Stimulated activated CD8-positive, alpha-beta memory T cell treated with anti-CD3 and anti-CD28 coated beads, Interleukin-12 subunit alpha, Interleukin-12 subunit beta, amount 100 ng/mL, for 4 hours (primary cell): ENCODE measurements at regions not wholly inside any gene's neighbourhood (a gene's known extent, or its start where the extent isn't known, plus 50 kb on each side); places are given as distances from the start of the nearest gene placed in this dataset.

Experiments
- DNase-seq: peaks from one replicate; pipeline ENCODE4 v3.0.0-alpha.2; 2020; ENCODE audit warnings: low read depth

DNA sequence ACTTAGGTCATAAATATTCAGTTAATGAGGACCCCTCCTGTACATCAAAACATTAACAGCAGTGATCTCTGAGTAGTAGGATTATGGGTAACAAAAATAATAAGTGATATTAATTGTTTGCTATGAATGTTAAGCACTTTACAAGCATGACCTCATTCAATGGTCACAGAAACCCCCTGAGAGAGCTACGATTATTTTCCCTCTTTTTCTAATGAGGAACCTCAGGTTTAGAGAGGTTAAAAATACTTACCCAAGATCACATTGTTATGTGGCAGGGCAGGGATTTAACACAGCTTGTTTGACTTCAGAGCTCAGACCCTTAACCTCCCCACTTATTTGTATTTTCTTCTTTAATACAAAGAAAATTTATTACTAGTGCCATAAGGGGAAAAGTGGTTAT is 228.2 kb downstream of the TBL1XR1 start:
- DNase-seq: no peak

DNA sequence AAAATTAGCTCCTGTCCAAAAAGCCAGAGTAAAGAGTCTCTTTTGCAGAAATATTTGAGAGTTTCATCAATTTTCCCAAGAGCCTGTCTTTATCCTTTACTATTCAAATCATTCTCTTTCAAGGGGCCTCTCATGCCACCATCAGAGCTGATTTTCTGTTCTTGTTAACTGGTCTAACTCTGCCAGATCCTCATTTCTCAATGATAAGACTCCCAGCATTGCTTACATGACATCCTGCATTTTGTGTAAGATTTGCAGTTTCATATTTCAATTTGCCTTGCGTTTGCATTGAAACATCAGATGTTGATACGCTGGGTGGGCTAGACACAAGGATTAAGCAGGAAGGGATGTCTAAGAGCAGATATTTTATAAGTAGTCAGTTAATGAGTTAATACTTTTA is 228.7 kb downstream of the TBL1XR1 start:
- no peak for DNase-seq

- DNase-seq: no peak
Observed at GRCh38 chr3:176967522-176967921, 229.8 kb downstream of the TBL1XR1 start.

- DNase-seq: no peak
Observed at GRCh38 chr3:176964661-176965060, 232.6 kb downstream of the TBL1XR1 start.

DNA sequence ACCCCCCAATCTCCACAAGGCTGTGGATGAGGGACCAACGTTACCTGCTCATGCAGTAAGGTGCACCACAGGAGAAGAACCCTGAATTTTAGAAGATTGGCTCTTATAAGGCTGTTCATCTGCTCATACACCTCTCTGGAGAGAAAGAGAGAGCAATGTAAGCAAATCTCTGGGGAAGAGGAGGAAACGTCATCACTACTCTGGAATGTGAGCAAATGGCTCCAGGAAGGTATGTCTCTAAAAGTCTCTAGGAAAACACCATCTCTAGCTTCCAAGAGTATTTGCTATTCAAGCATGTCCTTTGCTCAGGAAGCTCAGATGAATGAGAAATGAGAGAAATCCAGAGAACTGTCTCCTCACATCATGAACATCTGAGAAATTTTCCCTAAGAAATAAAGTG is 235.4 kb downstream of the TBL1XR1 start:
- no peak for DNase-seq

DNA sequence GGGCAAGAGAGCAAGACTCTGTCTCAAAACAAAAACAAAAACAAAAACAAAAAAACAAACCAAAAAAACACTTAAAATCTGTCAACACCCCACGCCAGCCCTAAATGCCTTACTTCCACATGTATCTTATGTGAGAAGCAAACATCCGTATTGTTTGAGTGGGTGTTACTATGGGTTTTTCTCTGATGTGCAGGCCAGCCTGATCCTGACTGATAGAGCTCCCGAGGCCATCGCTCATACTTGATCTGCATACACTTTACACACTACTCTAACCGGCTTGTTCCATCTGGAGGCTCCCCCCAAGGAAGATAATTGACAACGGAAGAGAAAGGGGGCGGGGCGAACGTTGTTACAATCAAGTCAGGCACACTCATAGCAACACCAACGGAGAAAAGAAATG is 237.4 kb downstream of the TBL1XR1 start:
- DNase-seq: no peak

GRCh38 chr3:176958560-176958959 is 238.7 kb downstream of the TBL1XR1 start:
- no peak for DNase-seq

- DNase-seq: no peak
Observed at GRCh38 chr3:176954517-176954916, 242.8 kb downstream of the TBL1XR1 start.

DNA sequence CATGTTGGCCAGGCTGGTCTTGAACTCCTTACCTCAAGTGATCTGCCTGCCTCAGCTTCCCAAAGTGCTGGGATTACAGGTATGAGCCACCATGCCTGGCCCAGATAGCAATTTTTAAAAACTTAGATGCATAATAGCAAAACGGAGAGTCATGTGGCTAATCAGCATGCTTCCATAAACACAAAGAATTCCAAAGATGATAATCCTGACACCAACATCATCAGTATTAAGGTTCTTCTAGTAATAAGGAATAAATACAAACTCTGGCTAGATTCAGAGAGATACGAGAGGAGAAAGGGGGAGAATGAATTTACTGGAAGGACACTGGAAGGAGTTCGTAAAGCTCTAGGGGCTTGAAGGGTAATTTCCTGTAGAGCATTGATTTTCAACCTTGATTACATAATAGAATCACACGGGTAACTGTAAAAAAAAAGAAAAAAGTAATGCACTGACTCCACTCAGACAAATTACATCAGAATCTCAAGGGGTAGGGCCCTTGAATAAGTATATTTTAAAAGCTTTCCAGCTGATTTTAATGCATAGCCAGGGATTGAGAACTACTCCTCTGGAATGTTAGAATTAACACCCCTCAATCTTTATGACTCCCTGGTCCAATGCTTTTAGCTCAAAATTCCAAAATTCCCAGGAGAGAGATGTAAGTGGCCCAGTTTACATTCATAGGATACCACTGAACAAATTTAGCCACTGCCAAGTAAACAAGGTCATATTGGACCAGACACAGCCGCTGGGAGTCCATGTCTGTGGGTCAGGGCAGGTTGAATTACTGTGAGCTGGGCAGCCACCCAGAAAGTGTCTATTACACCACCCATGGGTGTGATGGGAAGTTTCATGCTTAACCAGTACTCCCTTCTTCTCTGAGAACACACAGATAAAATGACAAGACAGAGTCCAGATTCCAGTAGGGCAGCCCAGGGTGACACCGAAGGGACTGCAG is 243.9 kb downstream of the TBL1XR1 start:
- DNase-seq: no peak

GRCh38 chr3:176951586-176952292 is 245.5 kb downstream of the TBL1XR1 start:
- DNase-seq: no peak

- no peak for DNase-seq
Observed at GRCh38 chr3:176951144-176951543, 246.1 kb downstream of the TBL1XR1 start.

DNA sequence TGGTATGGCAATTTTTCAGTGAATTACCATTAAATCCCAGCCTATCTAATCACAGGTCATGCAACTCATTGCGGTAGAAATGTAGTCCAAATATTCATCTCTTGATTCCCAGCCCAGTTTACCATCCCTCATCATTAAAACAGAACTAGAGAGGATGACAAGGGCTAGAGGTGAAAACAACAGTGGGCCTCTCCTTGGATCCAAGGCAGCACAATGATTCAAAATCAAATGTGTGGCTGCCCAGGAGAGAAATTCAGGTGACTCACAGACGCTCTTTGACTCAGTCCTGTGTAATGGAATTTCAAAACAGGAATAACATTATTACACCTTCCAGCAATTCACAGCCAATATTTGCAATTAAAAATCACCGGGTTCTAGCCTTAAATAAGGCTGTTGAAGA is 246.5 kb downstream of the TBL1XR1 start:
- DNase-seq: no peak

- DNase-seq: no peak
Observed at GRCh38 chr3:176948151-176948550, 249.1 kb downstream of the TBL1XR1 start.

DNA sequence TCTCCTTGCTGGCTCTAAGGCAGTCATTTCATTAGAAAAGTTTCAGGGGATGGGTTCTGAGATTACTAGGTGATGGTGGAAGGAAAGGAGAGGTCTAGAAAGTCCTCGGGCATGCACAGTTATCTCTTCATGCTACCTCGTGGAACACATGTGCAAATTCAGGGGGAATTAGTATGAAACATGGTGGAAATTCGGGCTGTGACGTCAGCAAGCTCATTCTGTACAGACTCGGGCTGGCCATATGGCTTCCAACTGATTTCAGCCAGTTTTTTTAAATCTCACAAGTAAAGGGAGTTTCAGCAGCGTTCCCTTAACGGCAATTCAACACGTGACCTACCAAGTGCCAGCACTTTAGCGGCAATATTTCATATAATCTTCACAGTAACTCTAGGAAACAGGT is 251.1 kb downstream of the TBL1XR1 start:
- no peak for DNase-seq

DNA sequence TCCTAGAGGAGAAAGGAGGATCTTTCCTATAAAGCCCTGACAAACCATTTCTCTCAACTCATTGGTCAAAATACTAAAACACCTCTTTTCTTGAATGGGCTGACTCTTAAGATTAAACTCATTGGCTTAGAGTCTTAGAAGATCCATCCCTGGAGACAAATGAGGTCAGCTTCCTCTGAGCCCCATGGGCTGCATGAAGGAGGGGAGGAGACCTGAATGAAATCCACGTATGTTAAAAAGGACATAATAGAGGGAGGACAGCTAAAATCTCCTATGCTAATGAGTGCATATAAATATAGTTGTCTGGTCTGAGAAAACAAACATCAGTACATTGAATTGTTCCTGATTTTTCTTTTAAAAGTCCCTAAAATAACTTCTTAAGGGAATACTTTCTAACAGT is 255.0 kb downstream of the TBL1XR1 start:
- DNase-seq: no peak

GRCh38 chr3:176941689-176942088 is 255.6 kb downstream of the TBL1XR1 start:
- no peak for DNase-seq

DNA sequence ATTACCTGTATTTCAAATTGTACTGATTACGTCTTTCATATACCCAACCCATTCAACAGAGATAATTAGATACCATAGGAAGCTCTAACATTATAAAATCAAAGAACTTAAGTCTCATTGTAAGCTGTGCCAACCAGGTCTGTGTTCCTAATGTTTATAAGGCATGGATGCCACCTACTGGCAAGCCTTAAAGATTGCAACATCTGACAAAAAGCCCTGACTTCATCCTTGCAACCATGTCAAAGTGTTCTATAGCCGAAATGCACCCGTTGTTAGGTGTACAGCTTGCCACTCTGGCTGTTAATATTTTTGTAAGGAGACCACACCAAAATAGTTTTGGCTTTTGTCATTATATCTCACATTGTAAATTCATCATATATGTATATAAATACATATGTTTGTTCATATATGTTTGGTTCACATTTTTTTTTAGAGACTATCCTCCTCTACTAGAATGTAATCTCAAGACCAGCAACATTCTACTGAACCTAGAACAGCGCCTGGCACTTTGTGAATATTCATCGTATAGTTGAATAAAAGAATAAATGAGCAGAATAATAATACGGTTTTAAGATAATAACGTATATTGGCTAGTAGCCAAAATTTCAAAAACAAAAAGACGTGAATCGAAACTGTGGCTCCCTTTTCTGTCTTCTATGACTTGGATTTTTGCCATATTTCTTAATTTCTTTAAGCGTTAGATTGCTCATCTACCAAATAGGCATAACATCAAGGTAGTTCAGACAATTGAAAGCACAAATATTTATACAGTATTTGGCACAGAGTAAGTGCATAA is 258.1 kb downstream of the TBL1XR1 start:
- no peak for DNase-seq

- no peak for DNase-seq
Observed at GRCh38 chr3:176937994-176938393, 259.3 kb downstream of the TBL1XR1 start.

DNA sequence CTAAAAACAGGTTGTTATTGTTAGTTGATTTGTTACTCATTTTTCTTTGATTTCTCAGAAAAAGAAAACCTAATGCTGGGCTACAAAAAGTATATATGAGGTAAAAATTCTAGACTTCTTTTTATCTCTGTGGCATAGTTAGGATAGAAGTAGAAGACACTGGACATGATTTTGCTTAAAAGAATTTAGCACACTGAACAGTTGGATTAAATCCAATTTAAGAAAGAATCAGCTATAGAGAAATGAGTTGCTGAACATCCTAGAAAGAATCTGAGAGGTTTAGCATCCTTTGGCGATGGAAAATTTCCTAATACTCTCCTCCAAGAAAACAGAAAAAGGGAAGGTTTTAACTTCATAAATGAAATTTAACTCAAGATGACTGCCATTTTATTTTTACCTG is 259.7 kb downstream of the TBL1XR1 start:
- DNase-seq: no peak

DNA sequence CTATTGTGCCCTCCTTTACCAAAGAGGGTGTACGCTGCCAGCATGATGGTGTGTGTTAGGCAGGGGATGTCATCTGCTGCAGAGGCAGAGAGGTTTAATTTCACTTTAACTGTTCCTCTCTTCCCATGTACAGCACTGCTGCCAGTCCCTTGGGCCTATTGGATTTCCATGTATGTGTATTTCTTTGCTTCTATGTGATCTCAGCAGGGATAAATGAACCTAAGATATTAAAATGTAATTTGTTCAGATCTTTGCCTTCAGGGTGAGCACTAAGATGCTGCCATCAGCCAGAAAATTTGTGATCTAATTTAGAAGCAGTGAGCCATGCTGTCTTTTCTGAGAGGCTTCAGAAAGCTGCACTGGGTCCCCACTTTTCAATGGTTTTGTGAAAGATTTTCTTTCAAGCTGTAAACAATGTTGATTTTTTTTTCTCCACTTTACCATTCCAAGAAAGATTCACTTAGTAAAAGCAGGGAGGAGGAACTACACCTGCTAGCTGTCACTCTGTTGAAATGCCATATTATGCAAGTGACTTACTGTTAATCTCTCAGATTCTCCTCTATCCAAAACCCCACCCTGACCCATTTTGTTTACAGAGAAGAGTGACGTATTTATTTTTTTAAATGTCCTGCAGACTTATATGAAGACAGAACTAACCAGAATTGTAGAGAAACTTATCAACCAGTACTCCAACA is 261.9 kb downstream of the TBL1XR1 start:
- no peak for DNase-seq

DNA sequence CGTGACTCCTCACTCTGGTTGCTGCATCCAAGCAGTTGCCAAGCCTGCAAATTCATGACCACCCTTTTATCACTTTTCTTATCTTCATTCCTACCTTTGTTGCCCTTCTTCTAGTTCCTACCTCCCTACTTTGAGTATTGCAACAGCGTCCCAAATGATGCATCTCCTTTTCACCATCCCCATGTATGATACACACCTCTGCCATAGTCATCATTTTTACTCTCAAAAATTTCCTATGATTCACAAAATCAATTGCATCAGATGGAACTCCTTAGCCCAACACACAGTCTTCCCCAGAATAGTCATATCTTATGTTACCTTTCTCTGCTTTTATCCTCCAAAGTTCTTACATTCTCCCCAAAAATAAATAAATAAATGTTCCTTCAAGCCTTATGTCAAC is 262.6 kb downstream of the TBL1XR1 start:
- DNase-seq: no peak

GRCh38 chr3:176933704-176934103 is 263.6 kb downstream of the TBL1XR1 start:
- no peak for DNase-seq
